ENCODE measurements at regions not wholly inside any gene's neighbourhood (a gene's known extent, or its start where the extent isn't known, plus 50 kb on each side); places are given as distances from the start of the nearest gene placed in this dataset.

- TF ChIP-seq SOX5 (CRISPR knock-in tag; IDR thresholded peaks at IDR 0.05; ENCODE audit: borderline replicate concordance), result peak; percentile 29; the same call in 1 of the 2 replicates
- TF ChIP-seq, protein P1, sequence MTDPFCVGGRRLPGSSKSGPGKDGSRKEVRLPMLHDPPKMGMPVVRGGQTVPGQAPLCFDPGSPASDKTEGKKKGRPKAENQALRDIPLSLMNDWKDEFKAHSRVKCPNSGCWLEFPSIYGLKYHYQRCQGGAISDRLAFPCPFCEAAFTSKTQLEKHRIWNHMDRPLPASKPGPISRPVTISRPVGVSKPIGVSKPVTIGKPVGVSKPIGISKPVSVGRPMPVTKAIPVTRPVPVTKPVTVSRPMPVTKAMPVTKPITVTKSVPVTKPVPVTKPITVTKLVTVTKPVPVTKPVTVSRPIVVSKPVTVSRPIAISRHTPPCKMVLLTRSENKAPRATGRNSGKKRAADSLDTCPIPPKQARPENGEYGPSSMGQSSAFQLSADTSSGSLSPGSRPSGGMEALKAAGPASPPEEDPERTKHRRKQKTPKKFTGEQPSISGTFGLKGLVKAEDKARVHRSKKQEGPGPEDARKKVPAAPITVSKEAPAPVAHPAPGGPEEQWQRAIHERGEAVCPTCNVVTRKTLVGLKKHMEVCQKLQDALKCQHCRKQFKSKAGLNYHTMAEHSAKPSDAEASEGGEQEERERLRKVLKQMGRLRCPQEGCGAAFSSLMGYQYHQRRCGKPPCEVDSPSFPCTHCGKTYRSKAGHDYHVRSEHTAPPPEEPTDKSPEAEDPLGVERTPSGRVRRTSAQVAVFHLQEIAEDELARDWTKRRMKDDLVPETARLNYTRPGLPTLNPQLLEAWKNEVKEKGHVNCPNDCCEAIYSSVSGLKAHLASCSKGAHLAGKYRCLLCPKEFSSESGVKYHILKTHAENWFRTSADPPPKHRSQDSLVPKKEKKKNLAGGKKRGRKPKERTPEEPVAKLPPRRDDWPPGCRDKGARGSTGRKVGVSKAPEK (CRISPR knock-in tag; IDR thresholded peaks at IDR 0.05; ENCODE audit: borderline replicate concordance), result no peak
- TF ChIP-seq ZNF782 (CRISPR knock-in tag; IDR thresholded peaks at IDR 0.05; ENCODE audit: borderline replicate concordance), result no peak
- TF ChIP-seq, protein P2, sequence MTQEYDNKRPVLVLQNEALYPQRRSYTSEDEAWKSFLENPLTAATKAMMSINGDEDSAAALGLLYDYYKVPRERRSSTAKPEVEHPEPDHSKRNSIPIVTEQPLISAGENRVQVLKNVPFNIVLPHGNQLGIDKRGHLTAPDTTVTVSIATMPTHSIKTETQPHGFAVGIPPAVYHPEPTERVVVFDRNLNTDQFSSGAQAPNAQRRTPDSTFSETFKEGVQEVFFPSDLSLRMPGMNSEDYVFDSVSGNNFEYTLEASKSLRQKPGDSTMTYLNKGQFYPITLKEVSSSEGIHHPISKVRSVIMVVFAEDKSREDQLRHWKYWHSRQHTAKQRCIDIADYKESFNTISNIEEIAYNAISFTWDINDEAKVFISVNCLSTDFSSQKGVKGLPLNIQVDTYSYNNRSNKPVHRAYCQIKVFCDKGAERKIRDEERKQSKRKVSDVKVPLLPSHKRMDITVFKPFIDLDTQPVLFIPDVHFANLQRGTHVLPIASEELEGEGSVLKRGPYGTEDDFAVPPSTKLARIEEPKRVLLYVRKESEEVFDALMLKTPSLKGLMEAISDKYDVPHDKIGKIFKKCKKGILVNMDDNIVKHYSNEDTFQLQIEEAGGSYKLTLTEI (CRISPR knock-in tag; conservative IDR thresholded peaks at IDR 0.05), result no peak
- TF ChIP-seq, protein P3, sequence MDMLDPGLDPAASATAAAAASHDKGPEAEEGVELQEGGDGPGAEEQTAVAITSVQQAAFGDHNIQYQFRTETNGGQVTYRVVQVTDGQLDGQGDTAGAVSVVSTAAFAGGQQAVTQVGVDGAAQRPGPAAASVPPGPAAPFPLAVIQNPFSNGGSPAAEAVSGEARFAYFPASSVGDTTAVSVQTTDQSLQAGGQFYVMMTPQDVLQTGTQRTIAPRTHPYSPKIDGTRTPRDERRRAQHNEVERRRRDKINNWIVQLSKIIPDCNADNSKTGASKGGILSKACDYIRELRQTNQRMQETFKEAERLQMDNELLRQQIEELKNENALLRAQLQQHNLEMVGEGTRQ (IDR thresholded peaks at IDR 0.05; ENCODE audit: low read depth, low read length), result no peak
- TF ChIP-seq, protein P3 (CRISPR knock-in tag; IDR thresholded peaks at IDR 0.05; ENCODE audit: borderline replicate concordance), result no peak
- no peak for TF ChIP-seq ZNF720 (CRISPR knock-in tag; IDR thresholded peaks at IDR 0.05)
- TF ChIP-seq HNF4A (CRISPR knock-in tag; IDR thresholded peaks at IDR 0.05), result peak; percentile 74
- TF ChIP-seq ZNF780A (CRISPR knock-in tag; IDR thresholded peaks at IDR 0.05), result no peak
- TF ChIP-seq ZNF788 (CRISPR knock-in tag; IDR thresholded peaks at IDR 0.05; ENCODE audit: borderline replicate concordance), result no peak
- TF ChIP-seq ZNF781 (CRISPR knock-in tag; IDR thresholded peaks at IDR 0.05; ENCODE audit: borderline replicate concordance, not compliant biosample characterization), result no peak
- TF ChIP-seq, protein P4, sequence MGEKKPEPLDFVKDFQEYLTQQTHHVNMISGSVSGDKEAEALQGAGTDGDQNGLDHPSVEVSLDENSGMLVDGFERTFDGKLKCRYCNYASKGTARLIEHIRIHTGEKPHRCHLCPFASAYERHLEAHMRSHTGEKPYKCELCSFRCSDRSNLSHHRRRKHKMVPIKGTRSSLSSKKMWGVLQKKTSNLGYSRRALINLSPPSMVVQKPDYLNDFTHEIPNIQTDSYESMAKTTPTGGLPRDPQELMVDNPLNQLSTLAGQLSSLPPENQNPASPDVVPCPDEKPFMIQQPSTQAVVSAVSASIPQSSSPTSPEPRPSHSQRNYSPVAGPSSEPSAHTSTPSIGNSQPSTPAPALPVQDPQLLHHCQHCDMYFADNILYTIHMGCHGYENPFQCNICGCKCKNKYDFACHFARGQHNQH (CRISPR knock-in tag; IDR thresholded peaks at IDR 0.05), result peak; percentile 22; the same call in 1 of the 2 replicates
- no peak for TF ChIP-seq RFX3 (CRISPR knock-in tag; IDR thresholded peaks at IDR 0.05)
- TF ChIP-seq, protein P5, sequence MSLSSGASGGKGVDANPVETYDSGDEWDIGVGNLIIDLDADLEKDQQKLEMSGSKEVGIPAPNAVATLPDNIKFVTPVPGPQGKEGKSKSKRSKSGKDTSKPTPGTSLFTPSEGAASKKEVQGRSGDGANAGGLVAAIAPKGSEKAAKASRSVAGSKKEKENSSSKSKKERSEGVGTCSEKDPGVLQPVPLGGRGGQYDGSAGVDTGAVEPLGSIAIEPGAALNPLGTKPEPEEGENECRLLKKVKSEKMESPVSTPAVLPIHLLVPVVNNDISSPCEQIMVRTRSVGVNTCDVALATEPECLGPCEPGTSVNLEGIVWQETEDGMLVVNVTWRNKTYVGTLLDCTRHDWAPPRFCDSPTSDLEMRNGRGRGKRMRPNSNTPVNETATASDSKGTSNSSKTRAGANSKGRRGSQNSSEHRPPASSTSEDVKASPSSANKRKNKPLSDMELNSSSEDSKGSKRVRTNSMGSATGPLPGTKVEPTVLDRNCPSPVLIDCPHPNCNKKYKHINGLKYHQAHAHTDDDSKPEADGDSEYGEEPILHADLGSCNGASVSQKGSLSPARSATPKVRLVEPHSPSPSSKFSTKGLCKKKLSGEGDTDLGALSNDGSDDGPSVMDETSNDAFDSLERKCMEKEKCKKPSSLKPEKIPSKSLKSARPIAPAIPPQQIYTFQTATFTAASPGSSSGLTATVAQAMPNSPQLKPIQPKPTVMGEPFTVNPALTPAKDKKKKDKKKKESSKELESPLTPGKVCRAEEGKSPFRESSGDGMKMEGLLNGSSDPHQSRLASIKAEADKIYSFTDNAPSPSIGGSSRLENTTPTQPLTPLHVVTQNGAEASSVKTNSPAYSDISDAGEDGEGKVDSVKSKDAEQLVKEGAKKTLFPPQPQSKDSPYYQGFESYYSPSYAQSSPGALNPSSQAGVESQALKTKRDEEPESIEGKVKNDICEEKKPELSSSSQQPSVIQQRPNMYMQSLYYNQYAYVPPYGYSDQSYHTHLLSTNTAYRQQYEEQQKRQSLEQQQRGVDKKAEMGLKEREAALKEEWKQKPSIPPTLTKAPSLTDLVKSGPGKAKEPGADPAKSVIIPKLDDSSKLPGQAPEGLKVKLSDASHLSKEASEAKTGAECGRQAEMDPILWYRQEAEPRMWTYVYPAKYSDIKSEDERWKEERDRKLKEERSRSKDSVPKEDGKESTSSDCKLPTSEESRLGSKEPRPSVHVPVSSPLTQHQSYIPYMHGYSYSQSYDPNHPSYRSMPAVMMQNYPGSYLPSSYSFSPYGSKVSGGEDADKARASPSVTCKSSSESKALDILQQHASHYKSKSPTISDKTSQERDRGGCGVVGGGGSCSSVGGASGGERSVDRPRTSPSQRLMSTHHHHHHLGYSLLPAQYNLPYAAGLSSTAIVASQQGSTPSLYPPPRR (CRISPR knock-in tag; IDR thresholded peaks at IDR 0.05; ENCODE audit: borderline replicate concordance), result peak; percentile 19; the same call in 1 of the 2 replicates
Observed at GRCh38 chr1:229169399-229169798, 101.5 kb upstream of the RAB4A start (continued).

All from HepG2 (cell line).